ENCODE measurements at regions not wholly inside any gene's neighbourhood (a gene's known extent, or its start where the extent isn't known, plus 50 kb on each side); places are given as distances from the start of the nearest gene placed in this dataset.

GRCh38 chr9:23483566-23483965 is 342.5 kb downstream of the ELAVL2 start:
- CTCF ChIA-PET = interaction anchor here (1.4 kb wide), 1 partner anchor 8 kb away, joined by 6 read pairs; no protein-coding TSS in a partner anchor
- no peaks in the 10 kb centered on the region for H3K36me3 ChIP-seq (ENCODE audit: control insufficient read depth in 2 of 2, insufficient read depth in 1 of 2, low read length in 2 of 2)
- TF ChIP-seq OVOL3 (tag by site-specific recombination; IDR thresholded peaks at IDR 0.05) = no peak
- TF ChIP-seq ZBTB26 (tag by site-specific recombination; optimal IDR thresholded peaks at IDR 0.05) = no peak
- TF ChIP-seq ZNF629 (tag by site-specific recombination; IDR thresholded peaks at IDR 0.05) = no peak
- TF ChIP-seq ZNF155 (tag by site-specific recombination; IDR thresholded peaks at IDR 0.05) = no peak
- no peak for TF ChIP-seq ZNF513 (tag by site-specific recombination; IDR thresholded peaks at IDR 0.05)
- no peak for TF ChIP-seq ZNF48 (tag by site-specific recombination; IDR thresholded peaks at IDR 0.05)
- TF ChIP-seq SP7 (tag by site-specific recombination; IDR thresholded peaks at IDR 0.05) = no peak
- TF ChIP-seq ZIC2 (tag by site-specific recombination; IDR thresholded peaks at IDR 0.05) = no peak
- TF ChIP-seq ZBTB20 (tag by site-specific recombination; IDR thresholded peaks at IDR 0.05) = no peak
- no peak for TF ChIP-seq AEBP2 (tag by site-specific recombination; IDR thresholded peaks at IDR 0.05; ENCODE audit: borderline replicate concordance)
- no peak for TF ChIP-seq ZNF175 (tag by site-specific recombination; IDR thresholded peaks at IDR 0.05)
- no peak overlapping the region for H3K27ac ChIP-seq (ENCODE audit: extremely low read depth, low read depth, low read length)
- H3K4me1 ChIP-seq (ENCODE audit: control insufficient read depth, insufficient read depth, low read length) = no peaks in the 10 kb centered on the region
- POLR2A ChIA-PET = interaction anchor here (0.5 kb wide), 1 partner anchor 500 kb away, joined by 3 read pairs; no protein-coding TSS in a partner anchor
- H3K4me3 ChIP-seq (ENCODE audit: low read depth, low read length) = no peak overlapping the region
- no peaks in the 10 kb centered on the region for H3K9me3 ChIP-seq (ENCODE audit: control insufficient read depth, insufficient read depth, low read depth, low read length)

GRCh38 chr9:23492126-23493002 is 333.7 kb downstream of the ELAVL2 start:
- Histone ChIP-seq H3K9me3 (ENCODE audit: control insufficient read depth, insufficient read depth, low read depth, low read length) (no peaks in the 10 kb centered on the region), H3K27ac (ENCODE audit: extremely low read depth, low read depth, low read length) (no peak overlapping the region), H3K4me1 (ENCODE audit: control insufficient read depth, insufficient read depth, low read length) (no peaks in the 10 kb centered on the region), H3K36me3 (ENCODE audit: control insufficient read depth in 2 of 2, insufficient read depth in 1 of 2, low read length in 2 of 2) (no peaks in the 10 kb centered on the region), H3K4me3 (ENCODE audit: low read depth, low read length) (no peak overlapping the region)
- POLR2A ChIA-PET = no interaction called here
- TF ChIP-seq BCL11B (tag by site-specific recombination; IDR thresholded peaks at IDR 0.05; ENCODE audit: low read depth) = no peak
- TF ChIP-seq ZNF114 (tag by site-specific recombination; IDR thresholded peaks at IDR 0.05) = no peak
- TF ChIP-seq ZBTB17 (tag by site-specific recombination; IDR thresholded peaks at IDR 0.05) = peak; percentile 46; the same call in 1 of the 2 replicates
- no peak for TF ChIP-seq ZNF221 (tag by site-specific recombination; IDR thresholded peaks at IDR 0.05; ENCODE audit: borderline replicate concordance)
- TF ChIP-seq ZNF654 (tag by site-specific recombination; IDR thresholded peaks at IDR 0.05; ENCODE audit: low read depth) = peak; percentile 37
- CTCF ChIA-PET = interaction anchor here (0.5 to 1.6 kb wide), 15 partner anchors 9 to 1756 kb away, joined by 3 to 6 read pairs (median 3); no protein-coding TSS in a partner anchor

- CTCF ChIA-PET = interaction anchor here (0.6 to 1.6 kb wide), 4 partner anchors 215 to 706 kb away, joined by 3 to 5 read pairs (median 5); no protein-coding TSS in a partner anchor
- H3K9me3 ChIP-seq (ENCODE audit: control insufficient read depth, insufficient read depth, low read depth, low read length) = no peaks in the 10 kb centered on the region
- H3K36me3 ChIP-seq (ENCODE audit: control insufficient read depth in 2 of 2, insufficient read depth in 1 of 2, low read length in 2 of 2) = no peaks in the 10 kb centered on the region
- no peak overlapping the region for H3K27ac ChIP-seq (ENCODE audit: extremely low read depth, low read depth, low read length)
- H3K4me3 ChIP-seq (ENCODE audit: low read depth, low read length) = no peak overlapping the region
- no peaks in the 10 kb centered on the region for H3K4me1 ChIP-seq (ENCODE audit: control insufficient read depth, insufficient read depth, low read length)
- TF ChIP-seq FEZF1 (tag by site-specific recombination; IDR thresholded peaks at IDR 0.05) = no peak
- TF ChIP-seq ZNF23 (tag by site-specific recombination; IDR thresholded peaks at IDR 0.05; ENCODE audit: borderline replicate concordance) = no peak
- no peak for TF ChIP-seq ZNF19 (tag by site-specific recombination; IDR thresholded peaks at IDR 0.05; ENCODE audit: low read depth)
- TF ChIP-seq SETDB1 (IDR thresholded peaks at IDR 0.05; ENCODE audit: insufficient read length, low read length) = no peak
- POLR2A ChIA-PET = no interaction called here
Measured at GRCh38 chr9:23493219-23493618, 332.8 kb downstream of the ELAVL2 start.
